Common myeloid progenitor, CD34-positive (primary cell): ENCODE measurements at regions not wholly inside any gene's neighbourhood (a gene's known extent, or its start where the extent isn't known, plus 50 kb on each side); places are given as distances from the start of the nearest gene placed in this dataset.

ENCODE experiments used
- CTCF ChIA-PET: fragments of 350-600 bp; sonication (Branson Sonifier 250); formaldehyde crosslinking; loops from one replicate; lab custom pipeline; 2021; ENCODE audit warnings: antibody characterized with exemption; lab: Charles Lee
- POLR2A ChIA-PET: fragments of 350-600 bp; sonication (Branson Sonifier 250); formaldehyde crosslinking; loops from one replicate; lab custom pipeline; 2021; ENCODE audit warnings: antibody characterized with exemption; lab: Charles Lee
- DNase-seq, 3 donors: peaks; one replicate each; pipeline versions ENCODE4 v3.0.0 to v3.0.0-alpha.2; 2013
- H3K27ac ChIP-seq, 2 experiments: 1 replicate in 1 of 2; 2 replicates in 1 of 2; pipeline ENCODE4 v1.7.0; 2013; ENCODE audit warnings: inconsistent platforms in 2 of 2, low read length in 2 of 2, mild to moderate bottlenecking in 2 of 2, low read depth in 1 of 2, moderate library complexity in 1 of 2; ENCODE audit not compliant: severe bottlenecking in 2 of 2, insufficient read depth in 1 of 2, poor library complexity in 1 of 2
- H3K27me3 ChIP-seq, 5 experiments: replicated peaks in 2 of 5; 1 replicate in 3 of 5; 2 replicates in 2 of 5; pipeline versions ENCODE4 v1.6.1 to v1.7.0; 2013; ENCODE audit warnings: low read length in 4 of 5, mild to moderate bottlenecking in 2 of 5, moderate library complexity in 2 of 5, inconsistent platforms in 1 of 5; ENCODE audit not compliant: insufficient read depth in 5 of 5, control insufficient read depth in 4 of 5
- H3K36me3 ChIP-seq, 4 experiments: 1 replicate in 2 of 4; 2 replicates in 2 of 4; pipeline versions ENCODE4 v1.6.1 to v1.7.0; 2013; ENCODE audit warnings: low read length in 3 of 4, control low read depth in 1 of 4, mild to moderate bottlenecking in 1 of 4; ENCODE audit not compliant: control insufficient read depth in 4 of 4, insufficient read depth in 4 of 4
- H3K4me1 ChIP-seq, 4 experiments: 1 replicate in 3 of 4; 2 replicates in 1 of 4; pipeline versions ENCODE4 v1.6.1 to v1.7.1; 2013; ENCODE audit warnings: low read length in 3 of 4, mild to moderate bottlenecking in 3 of 4, control low read depth in 1 of 4, inconsistent platforms in 1 of 4, moderate library complexity in 1 of 4; ENCODE audit not compliant: control insufficient read depth in 4 of 4, insufficient read depth in 4 of 4; ENCODE audit errors: control extremely low read depth in 1 of 4
- H3K4me3 ChIP-seq, 7 experiments: 1 replicate in 4 of 7; 2 replicates in 3 of 7; pipeline versions ENCODE4 v1.5.1 to v1.7.0; 2013; ENCODE audit warnings: mild to moderate bottlenecking in 7 of 7, low read length in 6 of 7, moderate library complexity in 6 of 7, inconsistent platforms in 2 of 7, low read depth in 2 of 7, control low read depth in 1 of 7; ENCODE audit not compliant: insufficient read depth in 4 of 7, control insufficient read depth in 1 of 7; ENCODE audit errors: extremely low read depth in 1 of 7
- H3K9me3 ChIP-seq, 5 experiments: 1 replicate in 4 of 5; 2 replicates in 1 of 5; pipeline versions ENCODE4 v1.6.1 to v1.7.1; 2013; ENCODE audit warnings: low read length in 4 of 5, mild to moderate bottlenecking in 2 of 5, inconsistent platforms in 1 of 5, low read depth in 1 of 5, moderate library complexity in 1 of 5; ENCODE audit not compliant: control insufficient read depth in 4 of 5, insufficient read depth in 2 of 5; ENCODE audit errors: control extremely low read depth in 1 of 5
- WGBS: methylation state at CpG from one replicate; pipeline ENCODE4 v1.1.5; 2013; ENCODE audit not compliant: insufficient coverage; 5-methylcytosine and 5-hydroxymethylcytosine counted together

DNA sequence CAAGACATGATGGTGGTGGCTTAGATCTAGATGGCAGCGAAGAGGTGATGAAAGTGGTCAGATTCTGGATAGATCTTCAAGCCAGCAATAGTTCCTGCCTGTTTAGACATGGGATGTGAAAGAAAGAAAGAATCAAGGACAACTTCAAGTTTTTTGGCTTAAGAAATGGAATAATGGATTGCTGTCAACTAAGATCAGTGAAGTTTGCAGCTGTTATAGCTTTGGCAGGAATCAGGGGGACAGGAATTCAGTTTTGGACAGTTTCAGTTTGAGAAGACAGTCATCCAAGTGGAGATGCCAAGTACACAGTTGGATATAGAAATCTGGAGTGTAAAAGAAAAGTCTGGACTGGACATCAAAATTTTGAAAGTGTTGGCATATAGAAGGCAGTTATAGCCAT lies 283.7 kb upstream of the PKDCC start:
- no peak for DNase-seq
- H3K9me3 ChIP-seq: no peaks in the 10 kb centered on the region
- ChIA-PET POLR2A (no interaction called here), CTCF (no interaction called here)
- no peak overlapping the region for H3K4me3 ChIP-seq
- 92% methylated on average over 1 of the region's 1 CpG for WGBS
- H3K4me1 ChIP-seq: no peaks in the 10 kb centered on the region
- H3K27me3 ChIP-seq: no peaks in the 10 kb centered on the region
- no peaks in the 10 kb centered on the region for H3K36me3 ChIP-seq
- no peak overlapping the region for H3K27ac ChIP-seq

DNA sequence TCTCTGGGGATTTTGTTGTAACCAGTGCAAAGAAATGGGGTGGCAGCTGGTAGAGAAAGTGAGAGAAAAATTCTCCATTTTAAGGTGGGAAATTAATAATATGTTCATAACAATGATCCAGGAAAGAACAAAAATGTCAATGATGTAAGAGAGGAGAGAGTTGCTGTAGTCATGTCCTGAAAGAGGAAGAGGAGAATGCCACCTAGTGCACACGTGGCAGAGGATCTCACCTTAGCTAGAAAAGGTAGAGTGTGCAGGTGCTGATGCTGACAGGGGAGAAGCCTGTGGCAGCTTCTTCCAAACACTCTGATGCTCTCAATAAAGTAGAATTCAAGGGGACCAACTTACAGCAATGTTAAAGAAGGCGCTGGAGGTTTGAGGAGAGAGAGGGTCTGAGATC lies 282.9 kb upstream of the PKDCC start:
- 22% methylated on average over 1 of the region's 2 CpGs for WGBS
- H3K36me3 ChIP-seq: no peaks in the 10 kb centered on the region
- H3K4me1 ChIP-seq: no peaks in the 10 kb centered on the region
- no peak overlapping the region for H3K27ac ChIP-seq
- no peak overlapping the region for H3K4me3 ChIP-seq
- DNase-seq: no peak
- no peaks in the 10 kb centered on the region for H3K27me3 ChIP-seq
- no peaks in the 10 kb centered on the region for H3K9me3 ChIP-seq
- ChIA-PET CTCF (no interaction called here), POLR2A (no interaction called here)

DNA sequence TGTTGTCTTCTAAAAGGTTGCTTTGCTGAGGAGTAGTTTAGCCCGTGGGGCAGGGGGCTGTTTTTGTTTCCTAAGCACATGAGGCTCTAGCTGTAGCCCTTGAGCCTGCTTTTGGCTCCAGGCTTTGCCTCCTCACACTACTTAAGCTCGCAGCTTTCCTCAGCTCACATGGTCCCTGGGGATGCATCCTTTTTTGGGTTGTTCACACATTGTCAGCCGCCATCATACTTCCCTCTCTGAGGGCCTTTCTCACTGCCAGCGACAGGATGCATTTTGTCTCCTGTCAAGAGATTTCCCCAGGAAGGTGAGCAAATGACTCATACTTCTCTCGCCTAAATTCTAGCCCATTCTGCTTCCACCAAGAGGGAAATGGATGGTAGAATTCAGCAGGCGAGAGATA lies 279.5 kb upstream of the PKDCC start:
- Histone ChIP-seq H3K36me3 (no peaks in the 10 kb centered on the region), H3K4me1 (no peaks in the 10 kb centered on the region), H3K27ac (no peak overlapping the region), H3K4me3 (no peak overlapping the region), H3K27me3 (no peaks in the 10 kb centered on the region), H3K9me3 (no peaks in the 10 kb centered on the region)
- WGBS: 48% methylated on average over 5 of the region's 6 CpGs
- CTCF ChIA-PET: no interaction called here
- DNase-seq: no peak
- POLR2A ChIA-PET: interaction anchor here (0.7 kb wide), 1 partner anchor 1861 kb away, joined by 3 read pairs; no protein-coding TSS in a partner anchor

DNA sequence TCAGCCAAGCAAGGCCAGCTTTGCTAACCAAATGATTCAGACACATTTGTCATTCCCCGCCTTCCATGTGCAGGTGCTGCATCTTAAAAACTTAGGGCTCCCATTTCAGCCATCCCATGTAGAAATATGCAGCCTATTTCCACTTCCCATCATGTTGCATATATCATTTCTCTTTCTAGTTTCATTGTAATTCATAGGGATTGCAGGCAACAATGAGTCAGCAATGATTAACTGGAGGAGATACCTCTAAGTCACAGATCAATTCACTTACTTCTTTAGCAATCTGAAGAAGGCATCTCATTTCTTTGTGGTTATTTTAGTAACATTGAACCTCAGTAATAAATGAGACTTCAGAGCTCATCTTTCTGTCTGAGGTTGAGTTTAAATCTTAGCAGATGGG lies 276.1 kb upstream of the PKDCC start:
- Histone ChIP-seq H3K4me1 (no peaks in the 10 kb centered on the region), H3K36me3 (no peaks in the 10 kb centered on the region), H3K27ac (no peak overlapping the region), H3K9me3 (peaks cover 0 to 2% (median 0%) of the 10 kb centered on the region in 5 experiments), H3K4me3 (no peak overlapping the region), H3K27me3 (no peaks in the 10 kb centered on the region)
- WGBS: no CpG with 5 or more reads among the region's 1 CpG
- ChIA-PET CTCF (interaction anchor here (0.9 to 1.5 kb wide), 2 partner anchors 10 to 12 kb away, joined by 3 read pairs; no protein-coding TSS in a partner anchor), POLR2A (no interaction called here)
- no peak for DNase-seq

DNA sequence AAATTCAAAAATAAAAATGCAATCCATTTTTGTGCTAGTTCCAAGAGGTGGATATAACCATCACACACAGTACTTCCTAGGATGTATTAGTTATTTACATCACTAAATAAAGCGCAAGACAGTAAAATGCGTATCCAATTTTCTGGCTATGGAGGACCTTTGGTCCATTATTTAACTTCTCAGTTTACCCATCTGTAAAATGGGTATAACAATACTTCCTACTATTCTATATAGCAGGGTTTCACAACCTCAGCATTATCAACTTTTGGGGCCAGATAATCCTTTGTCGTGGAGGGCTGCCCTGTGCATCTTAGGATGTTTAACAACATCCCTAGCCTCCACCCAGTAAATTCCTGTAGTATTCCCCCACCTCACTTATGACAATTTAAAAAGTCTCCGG lies 275.1 kb upstream of the PKDCC start:
- no peak overlapping the region for H3K4me3 ChIP-seq
- no peaks in the 10 kb centered on the region for H3K36me3 ChIP-seq
- no peaks in the 10 kb centered on the region for H3K27me3 ChIP-seq
- no peaks in the 10 kb centered on the region for H3K4me1 ChIP-seq
- POLR2A ChIA-PET: no interaction called here
- 100% methylated on average over 2 of the region's 4 CpGs for WGBS
- DNase-seq: no peak
- CTCF ChIA-PET: interaction anchor here (1.5 kb wide), 1 partner anchor 9 kb away, joined by 3 read pairs; no protein-coding TSS in a partner anchor
- no peak overlapping the region for H3K27ac ChIP-seq
- H3K9me3 ChIP-seq: peaks cover 0 to 2% (median 0%) of the 10 kb centered on the region in 5 experiments

DNA sequence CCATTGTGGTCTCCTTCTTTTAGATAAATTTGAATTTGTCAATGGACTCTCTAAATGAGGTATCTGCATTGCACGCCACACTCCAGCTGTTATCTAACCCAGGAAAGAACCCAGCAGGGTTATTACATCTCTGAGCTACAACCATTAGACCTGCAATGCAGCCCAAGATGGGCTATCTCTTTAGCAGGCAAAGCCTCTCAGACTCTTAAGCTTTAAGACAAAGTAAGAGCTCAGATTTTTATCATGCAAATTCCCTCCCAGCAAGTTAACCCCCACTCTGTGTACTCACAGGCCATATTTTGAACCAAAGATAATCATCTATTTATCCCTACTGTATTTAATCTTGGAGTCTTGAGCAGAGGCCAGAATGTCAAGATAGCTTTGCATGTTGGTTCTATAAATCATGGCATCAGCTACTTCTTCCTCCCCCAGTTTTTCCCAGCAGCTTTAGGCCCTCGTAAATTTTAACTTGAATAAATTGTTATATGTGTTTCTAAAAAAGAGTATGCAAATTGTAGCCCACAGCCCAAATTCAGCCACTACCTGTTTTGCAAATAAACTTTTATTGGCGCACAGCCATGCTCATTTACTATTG lies 273.7 kb upstream of the PKDCC start:
- H3K27me3 ChIP-seq: no peaks in the 10 kb centered on the region
- ChIA-PET POLR2A (no interaction called here), CTCF (interaction anchor here (1.4 to 1.5 kb wide), 2 partner anchors 9 to 361 kb away, joined by 3 to 4 read pairs; no protein-coding TSS in a partner anchor)
- H3K4me3 ChIP-seq: no peak overlapping the region
- H3K36me3 ChIP-seq: no peaks in the 10 kb centered on the region
- no peaks in the 10 kb centered on the region for H3K4me1 ChIP-seq
- H3K9me3 ChIP-seq: peaks cover 0 to 2% (median 0%) of the 10 kb centered on the region in 5 experiments
- H3K27ac ChIP-seq: no peak overlapping the region
- whole genome bisulfite sequencing: 94% methylated on average over 2 of the region's 3 CpGs
- no peak for DNase-seq

DNA sequence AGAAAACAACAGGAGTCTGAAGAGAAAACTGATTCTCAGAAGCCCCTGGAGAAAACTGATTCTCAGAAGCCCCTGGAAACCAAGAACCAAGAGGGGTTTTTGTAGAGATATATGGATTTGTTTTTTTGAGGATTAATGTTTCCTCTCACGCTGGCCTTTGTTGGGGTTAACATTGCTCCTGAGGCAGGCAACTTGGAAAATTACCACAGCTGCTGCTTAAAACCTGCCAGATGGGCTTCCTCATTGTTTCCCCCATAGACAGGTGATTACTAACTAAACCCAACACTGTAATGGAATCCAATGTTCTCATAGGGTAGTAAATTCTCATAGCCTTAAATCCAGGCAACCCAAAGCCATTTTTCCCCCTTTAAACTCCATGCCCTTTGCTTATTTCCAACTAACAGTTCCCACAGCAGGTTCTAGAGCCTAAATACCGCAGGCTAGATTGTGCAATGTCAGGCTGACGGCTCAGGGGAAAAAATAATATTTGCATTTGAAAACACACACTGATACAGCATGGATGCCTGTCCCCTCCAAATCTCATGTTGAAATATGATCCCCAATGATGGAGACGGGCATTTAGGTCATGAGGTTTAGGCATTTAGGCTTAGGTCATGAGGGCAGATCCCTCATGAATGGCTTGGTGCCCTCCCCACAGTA lies 272.3 kb upstream of the PKDCC start:
- no peak for DNase-seq
- H3K9me3 ChIP-seq: peaks cover 0 to 2% (median 0%) of the 10 kb centered on the region in 5 experiments
- no peaks in the 10 kb centered on the region for H3K27me3 ChIP-seq
- POLR2A ChIA-PET: no interaction called here
- H3K27ac ChIP-seq: no peak overlapping the region
- H3K4me3 ChIP-seq: no peak overlapping the region
- CTCF ChIA-PET: no interaction called here
- no peaks in the 10 kb centered on the region for H3K36me3 ChIP-seq
- peaks cover 0 to 8% (median 0%) of the 10 kb centered on the region in 4 experiments for H3K4me1 ChIP-seq
- WGBS: 96% methylated on average over 3 of the region's 4 CpGs
